ENCODE measurements at regions not wholly inside any gene's neighbourhood (a gene's known extent, or its start where the extent isn't known, plus 50 kb on each side); places are given as distances from the start of the nearest gene placed in this dataset.

- TF ChIP-seq CTCF (IDR thresholded peaks at IDR 0.05; ENCODE audit: borderline replicate concordance, insufficient read depth, low read depth, low read length), result no peak
- no peak overlapping the region for H3K4me3 ChIP-seq (ENCODE audit: low read depth, low read length)
Observed at GRCh38 chr11:95359756-95360155, 128.8 kb upstream of the SESN3 start.

- no peak overlapping the region for H3K4me3 ChIP-seq (ENCODE audit: low read depth, low read length)
- no peak for TF ChIP-seq CTCF (IDR thresholded peaks at IDR 0.05; ENCODE audit: borderline replicate concordance, insufficient read depth, low read depth, low read length)
Observed at GRCh38 chr11:95359341-95359663, 128.3 kb upstream of the SESN3 start.

- H3K4me3 ChIP-seq (ENCODE audit: low read depth, low read length), result no peak overlapping the region
- TF ChIP-seq CTCF (IDR thresholded peaks at IDR 0.05; ENCODE audit: borderline replicate concordance, insufficient read depth, low read depth, low read length), result no peak
Observed at GRCh38 chr11:95358511-95359340, 127.7 kb upstream of the SESN3 start.

GRCh38 chr11:95354304-95354703, 123.3 kb upstream of the SESN3 start:
- no peak overlapping the region for H3K4me3 ChIP-seq (ENCODE audit: low read depth, low read length)
- no peak for TF ChIP-seq CTCF (IDR thresholded peaks at IDR 0.05; ENCODE audit: borderline replicate concordance, insufficient read depth, low read depth, low read length)

- no peak for TF ChIP-seq CTCF (IDR thresholded peaks at IDR 0.05; ENCODE audit: borderline replicate concordance, insufficient read depth, low read depth, low read length)
- H3K4me3 ChIP-seq (ENCODE audit: low read depth, low read length), result no peak overlapping the region
Observed at GRCh38 chr11:95353706-95354105, 122.7 kb upstream of the SESN3 start.

- no peak overlapping the region for H3K4me3 ChIP-seq (ENCODE audit: low read depth, low read length)
- no peak for TF ChIP-seq CTCF (IDR thresholded peaks at IDR 0.05; ENCODE audit: borderline replicate concordance, insufficient read depth, low read depth, low read length)
Observed at GRCh38 chr11:95352733-95353346, 121.8 kb upstream of the SESN3 start.

All from GM12875 (cell line).